Tibial artery (tissue), 4 donors: ENCODE measurements at regions not wholly inside any gene's neighbourhood (a gene's known extent, or its start where the extent isn't known, plus 50 kb on each side); places are given as distances from the start of the nearest gene placed in this dataset.

ENCODE experiments used
- DNase-seq, 2 donors: peaks; one replicate each; pipeline ENCODE4 v3.0.0-alpha.2; 2019
- H3K27ac ChIP-seq, 2 donors: fragments of 200-600 bp; sonication (generic) in 1 of 2; 1 replicate in 1 of 2; 2 replicates in 1 of 2; pipeline ENCODE4 v1.5.1; 2018 to 2019; ENCODE audit warnings: mild to moderate bottlenecking in 1 of 2
- H3K27me3 ChIP-seq, 2 donors: fragments of 200-600 bp; sonication (generic) in 1 of 2; one replicate each; pipeline versions ENCODE4 v1.5.1 to v1.6.0; 2016 to 2019
- H3K36me3 ChIP-seq, 3 donors: fragments of 200-600 bp; sonication (generic) in 2 of 3; one replicate each; pipeline ENCODE4 v1.5.1; 2016 to 2019; ENCODE audit warnings: mild to moderate bottlenecking in 2 of 3
- H3K4me1 ChIP-seq, 4 donors: fragments of 200-600 bp; sonication (generic) in 2 of 4; 1 replicate in 3 of 4; 2 replicates in 1 of 4; pipeline ENCODE4 v1.5.1; 2016 to 2019
- H3K4me3 ChIP-seq, 2 donors: fragments of 200-600 bp; sonication (generic) in 1 of 2; 1 replicate in 1 of 2; 2 replicates in 1 of 2; pipeline ENCODE4 v1.5.1; 2018 to 2019; ENCODE audit warnings: mild to moderate bottlenecking in 2 of 2
- H3K9me3 ChIP-seq, 3 donors: fragments of 200-600 bp; sonication (generic) in 1 of 3; one replicate each; pipeline ENCODE4 v1.5.1; 2016 to 2019
- intact Hi-C: fragments of 100-400 bp; cut with DNase I; formaldehyde crosslinking; loops from one replicate; pipeline ENCODE4 v1.15.0; 2023; ENCODE audit warnings: low total_unique reads
- TF ChIP-seq, protein P1 (sequence below), 2 experiments: fragments of 200-600 bp in 1 of 2; fragments of 450-650 bp in 1 of 2; IDR thresholded peaks; one replicate each; pipeline ENCODE4 v1.5.1; 2017 to 2019; ENCODE audit warnings: antibody characterized with exemption in 2 of 2, mild to moderate bottlenecking in 1 of 2, moderate library complexity in 1 of 2

GRCh38 chr19:31825134-31826094, 476.2 kb upstream of the TSHZ3 start:
- H3K4me3 ChIP-seq, result no peak overlapping the region
- TF ChIP-seq, protein P1, sequence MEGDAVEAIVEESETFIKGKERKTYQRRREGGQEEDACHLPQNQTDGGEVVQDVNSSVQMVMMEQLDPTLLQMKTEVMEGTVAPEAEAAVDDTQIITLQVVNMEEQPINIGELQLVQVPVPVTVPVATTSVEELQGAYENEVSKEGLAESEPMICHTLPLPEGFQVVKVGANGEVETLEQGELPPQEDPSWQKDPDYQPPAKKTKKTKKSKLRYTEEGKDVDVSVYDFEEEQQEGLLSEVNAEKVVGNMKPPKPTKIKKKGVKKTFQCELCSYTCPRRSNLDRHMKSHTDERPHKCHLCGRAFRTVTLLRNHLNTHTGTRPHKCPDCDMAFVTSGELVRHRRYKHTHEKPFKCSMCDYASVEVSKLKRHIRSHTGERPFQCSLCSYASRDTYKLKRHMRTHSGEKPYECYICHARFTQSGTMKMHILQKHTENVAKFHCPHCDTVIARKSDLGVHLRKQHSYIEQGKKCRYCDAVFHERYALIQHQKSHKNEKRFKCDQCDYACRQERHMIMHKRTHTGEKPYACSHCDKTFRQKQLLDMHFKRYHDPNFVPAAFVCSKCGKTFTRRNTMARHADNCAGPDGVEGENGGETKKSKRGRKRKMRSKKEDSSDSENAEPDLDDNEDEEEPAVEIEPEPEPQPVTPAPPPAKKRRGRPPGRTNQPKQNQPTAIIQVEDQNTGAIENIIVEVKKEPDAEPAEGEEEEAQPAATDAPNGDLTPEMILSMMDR (IDR thresholded peaks at IDR 0.05), result no peak
- intact Hi-C loops, result no loop called here

DNA sequence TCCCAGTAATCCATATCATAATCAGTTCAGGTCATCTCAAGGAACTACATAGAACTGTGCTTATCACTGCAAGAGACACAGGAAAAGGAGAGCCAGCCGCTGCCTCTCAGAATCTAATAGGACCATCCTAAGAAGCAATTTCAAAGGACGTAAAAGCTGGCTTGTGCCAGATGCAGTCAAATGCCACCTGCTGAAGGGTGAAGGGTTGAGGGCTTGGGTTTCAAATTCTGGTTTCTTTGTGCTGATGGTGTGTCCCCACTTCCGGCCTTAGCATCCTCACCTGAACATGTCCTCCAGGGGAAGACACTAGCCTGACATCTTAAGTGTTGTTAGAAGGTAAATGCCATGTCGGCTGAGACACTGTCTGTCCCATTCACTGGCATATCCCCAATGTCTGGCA, 477.1 kb upstream of the TSHZ3 start:
- DNase-seq, result no peak
- intact Hi-C loops, result no loop called here
- TF ChIP-seq, protein P1 (IDR thresholded peaks at IDR 0.05), result no peak
- Histone ChIP-seq H3K9me3 (no peaks in the 10 kb centered on the region), H3K36me3 (no peaks in the 10 kb centered on the region), H3K4me3 (no peak overlapping the region), H3K4me1 (no peaks in the 10 kb centered on the region), H3K27ac (no peak overlapping the region), H3K27me3 (no peaks in the 10 kb centered on the region)

More at GRCh38 chr19:31825134-31826094, 476.2 kb upstream of the TSHZ3 start:
- H3K4me1 ChIP-seq, result no peaks in the 10 kb centered on the region
- DNase-seq, result no peak
- H3K36me3 ChIP-seq, result no peaks in the 10 kb centered on the region
- H3K9me3 ChIP-seq, result no peaks in the 10 kb centered on the region
- no peaks in the 10 kb centered on the region for H3K27me3 ChIP-seq
- H3K27ac ChIP-seq, result no peak overlapping the region

DNA sequence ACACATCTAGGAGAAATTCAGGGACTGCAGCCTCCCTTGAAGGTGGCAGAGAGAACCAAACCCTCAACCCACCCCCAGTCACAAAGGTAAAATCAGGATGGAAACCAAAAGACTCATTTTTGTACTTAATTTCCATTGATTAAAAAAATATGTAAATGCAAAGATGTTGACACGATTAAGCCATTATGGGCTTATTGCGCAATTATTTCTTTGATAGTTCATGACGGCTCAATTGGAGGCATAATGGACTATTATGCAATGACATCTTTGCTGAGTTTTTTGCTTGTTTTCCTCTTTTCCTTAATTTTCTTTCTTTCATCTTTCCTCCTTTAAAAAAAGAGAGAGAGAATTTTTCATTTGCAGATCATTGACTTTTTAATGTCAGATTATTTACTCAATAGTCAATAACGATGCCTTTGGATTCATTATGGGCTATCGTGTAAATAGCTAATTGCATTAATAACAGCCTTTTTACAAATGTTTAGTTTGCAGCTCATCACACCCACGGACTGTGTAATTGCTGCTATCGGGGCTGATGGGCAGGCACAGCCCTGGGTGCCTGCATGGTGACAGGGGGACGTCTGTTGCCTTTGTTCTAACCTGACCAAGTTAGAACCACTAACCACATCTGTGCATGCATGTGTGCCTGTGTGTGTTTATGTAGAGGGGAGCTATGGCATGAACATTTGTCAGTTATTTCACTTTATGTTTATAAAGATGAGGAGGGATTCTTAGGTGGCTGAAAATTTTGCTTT, 482.4 kb upstream of the TSHZ3 start:
- peaks cover 0 to 8% (median 0%) of the 10 kb centered on the region in 3 donors for H3K9me3 ChIP-seq
- H3K27ac ChIP-seq, result no peak overlapping the region
- DNase-seq, result no peak
- intact Hi-C loops, result no loop called here
- no peak overlapping the region for H3K4me3 ChIP-seq
- TF ChIP-seq, protein P1 (IDR thresholded peaks at IDR 0.05), result no peak
- no peaks in the 10 kb centered on the region for H3K36me3 ChIP-seq
- H3K4me1 ChIP-seq, result no peaks in the 10 kb centered on the region
- no peaks in the 10 kb centered on the region for H3K27me3 ChIP-seq

GRCh38 chr19:31832176-31832548, 482.9 kb upstream of the TSHZ3 start:
- Histone ChIP-seq H3K27me3 (no peaks in the 10 kb centered on the region), H3K36me3 (no peaks in the 10 kb centered on the region), H3K9me3 (peaks cover 0 to 8% (median 0%) of the 10 kb centered on the region in 3 donors), H3K4me3 (no peak overlapping the region), H3K4me1 (no peaks in the 10 kb centered on the region), H3K27ac (no peak overlapping the region)
- intact Hi-C loops, result no loop called here
- TF ChIP-seq, protein P1 (IDR thresholded peaks at IDR 0.05), result no peak
- DNase-seq, result no peak

GRCh38 chr19:31834070-31834469, 484.8 kb upstream of the TSHZ3 start:
- H3K27ac ChIP-seq, result no peak overlapping the region
- peaks cover 0 to 8% (median 0%) of the 10 kb centered on the region in 3 donors for H3K9me3 ChIP-seq
- H3K4me1 ChIP-seq, result no peaks in the 10 kb centered on the region
- intact Hi-C loops, result no loop called here
- no peak overlapping the region for H3K4me3 ChIP-seq
- TF ChIP-seq, protein P1 (IDR thresholded peaks at IDR 0.05), result no peak
- no peak for DNase-seq
- H3K27me3 ChIP-seq, result no peaks in the 10 kb centered on the region
- no peaks in the 10 kb centered on the region for H3K36me3 ChIP-seq
